ENCODE measurements at regions not wholly inside any gene's neighbourhood (a gene's known extent, or its start where the extent isn't known, plus 50 kb on each side); places are given as distances from the start of the nearest gene placed in this dataset.
A peak's percentile ranks its signal among the peaks of the same experiment; 100 is the strongest.
"Not testable (repeated sequence)": the region's sequence is repeated elsewhere in the genome, so short reads cannot be mapped to it uniquely, and the experiment has no call there.

DNA sequence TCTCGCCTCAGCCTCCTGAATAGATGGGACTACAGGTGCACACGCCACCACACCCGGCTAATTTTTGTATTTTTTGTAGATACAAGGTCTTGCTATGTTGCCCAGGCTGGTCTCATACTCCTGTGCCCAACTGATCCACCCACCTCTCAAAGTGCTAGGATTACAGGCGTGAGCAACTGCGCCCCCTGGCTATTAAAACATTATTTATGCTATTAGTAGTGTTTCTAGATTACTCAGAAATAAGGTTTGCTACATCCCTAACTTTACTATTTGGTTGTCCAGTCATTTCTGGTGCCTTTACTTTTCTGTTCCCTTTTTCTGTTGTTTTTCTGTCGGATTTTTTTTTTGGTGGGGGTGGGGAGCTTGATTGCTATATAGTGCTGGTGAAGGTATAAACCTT lies 393.6 kb upstream of the TPM1 start:
- intact Hi-C loops (cut with DNase I; ENCODE audit: low total_unique reads), result loop anchor here (5.0 kb wide), 1 partner anchor 242 kb away; no protein-coding TSS in a partner anchor
- Histone ChIP-seq H3K27me3 (no peaks in the 10 kb centered on the region), H3K4me1 (peaks cover 0 to 8% (median 4%) of the 10 kb centered on the region in 4 donors), H3K9me3 (no peaks in the 10 kb centered on the region), H3K36me3 (peaks cover 0 to 23% (median 21%) of the 10 kb centered on the region in 4 donors), H3K4me3 (no peak overlapping the region), H3K27ac (no peak overlapping the region)
- TF ChIP-seq, protein P1, sequence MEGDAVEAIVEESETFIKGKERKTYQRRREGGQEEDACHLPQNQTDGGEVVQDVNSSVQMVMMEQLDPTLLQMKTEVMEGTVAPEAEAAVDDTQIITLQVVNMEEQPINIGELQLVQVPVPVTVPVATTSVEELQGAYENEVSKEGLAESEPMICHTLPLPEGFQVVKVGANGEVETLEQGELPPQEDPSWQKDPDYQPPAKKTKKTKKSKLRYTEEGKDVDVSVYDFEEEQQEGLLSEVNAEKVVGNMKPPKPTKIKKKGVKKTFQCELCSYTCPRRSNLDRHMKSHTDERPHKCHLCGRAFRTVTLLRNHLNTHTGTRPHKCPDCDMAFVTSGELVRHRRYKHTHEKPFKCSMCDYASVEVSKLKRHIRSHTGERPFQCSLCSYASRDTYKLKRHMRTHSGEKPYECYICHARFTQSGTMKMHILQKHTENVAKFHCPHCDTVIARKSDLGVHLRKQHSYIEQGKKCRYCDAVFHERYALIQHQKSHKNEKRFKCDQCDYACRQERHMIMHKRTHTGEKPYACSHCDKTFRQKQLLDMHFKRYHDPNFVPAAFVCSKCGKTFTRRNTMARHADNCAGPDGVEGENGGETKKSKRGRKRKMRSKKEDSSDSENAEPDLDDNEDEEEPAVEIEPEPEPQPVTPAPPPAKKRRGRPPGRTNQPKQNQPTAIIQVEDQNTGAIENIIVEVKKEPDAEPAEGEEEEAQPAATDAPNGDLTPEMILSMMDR (IDR thresholded peaks at IDR 0.05), result peak in 4 of 7 experiments; percentile 7 to 57 (median 38)
- TF ChIP-seq EP300 (IDR thresholded peaks at IDR 0.05) (no peak), POLR2AphosphoS5 (IDR thresholded peaks at IDR 0.05) (no peak), POLR2A (IDR thresholded peaks at IDR 0.05) (no peak)
- WGBS, 5 donors, result 85 to 92% (median 87%) methylated on average over 6 of the region's 6 CpGs
- peak in 1 of 2 donors; percentile 52 for DNase-seq

DNA sequence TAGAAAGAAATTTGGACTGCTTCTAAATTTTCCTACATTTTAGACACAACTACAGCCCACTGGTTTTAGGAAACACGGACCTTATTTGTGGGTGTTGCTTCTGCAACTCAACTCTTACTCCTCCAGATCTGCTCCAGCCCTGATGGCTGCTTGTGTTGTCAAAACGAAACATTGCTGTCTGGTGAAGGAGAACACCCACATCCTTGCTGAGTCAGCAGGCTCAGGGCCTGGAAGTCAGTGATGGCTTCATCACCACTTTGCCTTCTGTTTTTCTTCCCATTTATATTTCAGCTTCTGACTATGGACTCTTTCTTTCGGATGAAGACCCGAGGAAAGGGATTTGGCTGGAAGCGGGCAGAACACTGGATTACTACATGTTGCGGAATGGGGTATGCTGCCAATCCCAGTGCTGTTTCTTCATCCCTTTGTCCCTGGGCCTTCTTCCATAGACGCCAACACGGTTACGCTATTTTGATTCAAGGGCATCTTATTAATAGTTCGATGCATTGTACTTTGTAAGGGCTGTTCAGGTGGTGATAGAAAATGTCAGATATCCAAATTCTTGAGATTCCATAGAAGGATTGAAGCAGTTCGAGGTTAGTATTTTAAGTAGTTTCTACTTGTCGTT lies 392.6 kb upstream of the TPM1 start:
- Histone ChIP-seq H3K4me1 (peaks cover 0 to 8% (median 4%) of the 10 kb centered on the region in 4 donors), H3K27ac (no peak overlapping the region), H3K27me3 (no peaks in the 10 kb centered on the region), H3K4me3 (no peak overlapping the region), H3K9me3 (no peaks in the 10 kb centered on the region), H3K36me3 (peaks cover 0 to 28% (median 26%) of the 10 kb centered on the region in 4 donors)
- TF ChIP-seq POLR2A (IDR thresholded peaks at IDR 0.05) (no peak), POLR2AphosphoS5 (IDR thresholded peaks at IDR 0.05) (no peak), EP300 (IDR thresholded peaks at IDR 0.05) (no peak)
- TF ChIP-seq, protein P1 (IDR thresholded peaks at IDR 0.05), result no peak
- intact Hi-C loops (cut with DNase I; ENCODE audit: low total_unique reads), result loop anchor here (5.0 kb wide), 1 partner anchor 243 kb away; no protein-coding TSS in a partner anchor
- no peak for DNase-seq
- WGBS, 5 donors, result 90 to 92% (median 90%) methylated on average over 12 of the region's 12 CpGs

DNA sequence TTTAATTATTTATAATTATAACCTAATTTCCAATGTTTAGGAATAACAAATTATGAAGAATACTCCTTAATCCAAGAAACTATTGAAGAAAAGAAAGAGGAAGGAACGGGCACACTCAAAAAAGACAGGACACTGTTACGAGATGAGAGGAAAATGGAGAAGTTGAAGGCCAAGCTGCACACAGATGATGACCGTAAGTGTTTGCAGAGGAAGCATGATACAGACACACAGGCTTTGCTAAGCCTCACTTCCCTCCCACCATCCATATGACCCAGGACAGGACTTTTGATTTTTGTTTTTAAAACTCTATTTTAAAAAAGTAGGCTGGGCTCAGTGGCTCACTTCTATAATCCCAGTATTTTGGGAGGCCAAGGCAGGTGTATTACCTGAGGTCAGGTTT lies 389.4 kb upstream of the TPM1 start:
- H3K27me3 ChIP-seq, result no peaks in the 10 kb centered on the region
- no peaks in the 10 kb centered on the region for H3K4me1 ChIP-seq
- H3K9me3 ChIP-seq, result no peaks in the 10 kb centered on the region
- intact Hi-C loops (cut with DNase I; ENCODE audit: low total_unique reads), result no loop called here
- 85 to 97% (median 93%) methylated on average over 3 of the region's 3 CpGs for WGBS, 5 donors
- no peak for DNase-seq
- H3K36me3 ChIP-seq, result peaks cover 0 to 50% (median 49%) of the 10 kb centered on the region in 4 donors
- peak overlapping the region in 1 of 5 donors; percentile 35 for H3K27ac ChIP-seq
- no peak for TF ChIP-seq EP300 (IDR thresholded peaks at IDR 0.05)
- TF ChIP-seq POLR2AphosphoS5 (IDR thresholded peaks at IDR 0.05), result no peak
- TF ChIP-seq POLR2A (IDR thresholded peaks at IDR 0.05), result no peak
- TF ChIP-seq, protein P1 (IDR thresholded peaks at IDR 0.05), result no peak
- H3K4me3 ChIP-seq, result no peak overlapping the region

DNA sequence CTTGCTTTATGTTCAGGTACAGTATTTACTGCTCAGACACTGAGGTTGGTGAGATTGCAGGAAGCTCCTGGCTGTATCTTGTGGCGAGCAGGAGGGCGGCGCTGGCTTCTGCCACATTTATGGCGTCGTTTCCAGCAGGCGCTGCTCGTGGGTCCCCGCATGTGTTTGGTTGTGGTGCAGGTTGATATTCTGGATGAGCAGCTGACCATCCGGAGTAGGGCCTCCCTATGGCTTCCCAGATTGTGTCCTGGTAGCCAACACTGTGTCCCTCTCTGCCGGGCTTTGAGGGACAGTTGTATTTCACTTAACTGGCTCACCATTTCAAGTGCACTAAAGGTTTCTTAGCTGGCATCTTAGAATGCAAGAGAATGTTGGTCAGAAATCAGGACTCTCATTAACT lies 386.5 kb upstream of the TPM1 start:
- Histone ChIP-seq H3K27me3 (no peaks in the 10 kb centered on the region), H3K9me3 (no peaks in the 10 kb centered on the region), H3K4me3 (no peak overlapping the region), H3K27ac (no peak overlapping the region), H3K36me3 (peaks cover 0 to 64% (median 57%) of the 10 kb centered on the region in 4 donors), H3K4me1 (no peaks in the 10 kb centered on the region)
- DNase-seq, result no peak
- intact Hi-C loops (cut with DNase I; ENCODE audit: low total_unique reads), result no loop called here
- WGBS, 5 donors, result 92 to 96% (median 95%) methylated on average over 10 of the region's 10 CpGs
- no peak for TF ChIP-seq POLR2A (IDR thresholded peaks at IDR 0.05)
- no peak for TF ChIP-seq POLR2AphosphoS5 (IDR thresholded peaks at IDR 0.05)
- TF ChIP-seq, protein P1 (IDR thresholded peaks at IDR 0.05), result no peak
- no peak for TF ChIP-seq EP300 (IDR thresholded peaks at IDR 0.05)

DNA sequence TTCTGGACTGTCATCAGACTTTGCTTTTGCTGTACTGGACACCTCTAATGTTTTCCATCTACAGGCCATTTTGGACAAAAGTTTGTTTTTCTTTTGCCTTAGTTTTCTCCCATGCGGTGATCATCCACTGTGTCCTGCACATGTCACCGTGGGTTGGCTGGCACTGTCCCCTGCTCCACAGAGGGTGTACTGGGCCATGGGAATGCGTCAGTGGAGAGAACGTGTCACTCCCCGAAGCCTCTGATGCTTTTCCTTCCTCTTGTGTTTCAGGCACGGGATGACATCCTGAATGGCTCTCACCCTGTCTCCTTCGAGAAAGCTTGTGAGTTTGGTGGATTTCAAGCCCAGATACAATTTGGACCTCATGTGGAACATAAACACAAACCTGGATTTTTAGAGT lies 385.0 kb upstream of the TPM1 start:
- H3K9me3 ChIP-seq; H3K4me3 ChIP-seq; H3K27me3 ChIP-seq; DNase-seq; H3K4me1 ChIP-seq; H3K27ac ChIP-seq; intact Hi-C loops (cut with DNase I; ENCODE audit: low total_unique reads): not testable (repeated sequence)
- peaks cover 0 to 57% (median 50%) of the 10 kb centered on the region in 4 donors for H3K36me3 ChIP-seq
- WGBS, 5 donors, result 79 to 89% (median 84%) methylated on average over 7 of the region's 7 CpGs
